HCT116 (cell line): ENCODE measurements at regions not wholly inside any gene's neighbourhood (a gene's known extent, or its start where the extent isn't known, plus 50 kb on each side); places are given as distances from the start of the nearest gene placed in this dataset.

Source experiments
- CEBPB ChIP-seq: IDR thresholded peaks from 2 replicates; pipeline ENCODE4 v1.6.1; 2012; ENCODE audit warnings: low read depth
- CTCF ChIP-seq, 3 experiments: fragments of 200-600 bp in 1 of 3; sonication (generic) in 1 of 3; IDR thresholded peaks in 2 of 3; conservative IDR thresholded peaks in 1 of 3; 2 replicates each; pipeline ENCODE4 v1.5.1; 2012 to 2017; ENCODE audit warnings: low read depth in 2 of 3, low read length in 2 of 3, antibody characterized with exemption in 1 of 3, borderline replicate concordance in 1 of 3, control low read depth in 1 of 3, mild to moderate bottlenecking in 1 of 3, mixed read lengths in 1 of 3, mixed run types in 1 of 3, moderate library complexity in 1 of 3; ENCODE audit not compliant: insufficient read depth in 1 of 3
- EZH2 ChIP-seq: fragments of 200-600 bp; sonication (generic); IDR thresholded peaks from 2 replicates; pipeline ENCODE4 v1.6.1; 2017; ENCODE audit warnings: antibody characterized with exemption, mixed run types
- EZH2phosphoT487 ChIP-seq: fragments of 200-600 bp; IDR thresholded peaks from 2 replicates; pipeline ENCODE4 v1.6.1; 2018; ENCODE audit warnings: antibody characterized with exemption, borderline replicate concordance
- JUND ChIP-seq: IDR thresholded peaks from 2 replicates; pipeline ENCODE4 v1.6.1; 2012
- POLR2A ChIP-seq: IDR thresholded peaks from 2 replicates; pipeline ENCODE4 v1.7.0; 2011; ENCODE audit warnings: borderline replicate concordance; ENCODE audit not compliant: insufficient read depth, insufficient read length; ENCODE audit errors: extremely low read depth
- POLR2AphosphoS5 ChIP-seq: IDR thresholded peaks from 2 replicates; pipeline ENCODE4 v1.6.1; 2011; ENCODE audit warnings: mild to moderate bottlenecking, low read depth, low read length, moderate library complexity
- RAD21 ChIP-seq: IDR thresholded peaks from 2 replicates; pipeline ENCODE4 v1.6.1; 2012; ENCODE audit warnings: low read depth, mild to moderate bottlenecking
- REST ChIP-seq: IDR thresholded peaks from 2 replicates; pipeline ENCODE4 v1.6.1; 2012; ENCODE audit warnings: low read depth
- YY1 ChIP-seq: IDR thresholded peaks from 2 replicates; pipeline ENCODE4 v1.6.1; 2011; ENCODE audit warnings: low read length, low read depth, moderate library complexity, mild to moderate bottlenecking; ENCODE audit not compliant: insufficient replicate concordance; ENCODE audit errors: extremely low read depth
- ZNF274 ChIP-seq: fragments of 200-500 bp; sonication (Bioruptor generic); IDR thresholded peaks from 2 replicates; pipeline ENCODE4 v1.6.1; 2014; ENCODE audit warnings: mild to moderate bottlenecking, low read depth, low read length, inconsistent platforms
- TF ChIP-seq, protein P1 (sequence below): IDR thresholded peaks from 2 replicates; pipeline ENCODE4 v1.6.1; 2012
- TF ChIP-seq, protein P2 (sequence below): IDR thresholded peaks from 2 replicates; pipeline ENCODE4 v1.6.1; 2012

- no peak for TF ChIP-seq EZH2
- no peak for TF ChIP-seq CTCF (IDR thresholded peaks at IDR 0.05 in 2 of 3, conservative IDR thresholded peaks at IDR 0.05 in 1 of 3; ENCODE audit: borderline replicate concordance in 1 of 3, insufficient read depth in 1 of 3, low read depth in 2 of 3, low read length in 2 of 3)
- no peak for TF ChIP-seq YY1
- TF ChIP-seq POLR2A: no peak
- TF ChIP-seq POLR2AphosphoS5: no peak
- TF ChIP-seq REST: no peak
- no peak for TF ChIP-seq EZH2phosphoT487
- no peak for TF ChIP-seq JUND
- TF ChIP-seq CEBPB: no peak
- TF ChIP-seq, protein P1, sequence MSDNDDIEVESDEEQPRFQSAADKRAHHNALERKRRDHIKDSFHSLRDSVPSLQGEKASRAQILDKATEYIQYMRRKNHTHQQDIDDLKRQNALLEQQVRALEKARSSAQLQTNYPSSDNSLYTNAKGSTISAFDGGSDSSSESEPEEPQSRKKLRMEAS: no peak
- TF ChIP-seq ZNF274: no peak
- TF ChIP-seq, protein P2, sequence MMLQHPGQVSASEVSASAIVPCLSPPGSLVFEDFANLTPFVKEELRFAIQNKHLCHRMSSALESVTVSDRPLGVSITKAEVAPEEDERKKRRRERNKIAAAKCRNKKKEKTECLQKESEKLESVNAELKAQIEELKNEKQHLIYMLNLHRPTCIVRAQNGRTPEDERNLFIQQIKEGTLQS: no peak
- TF ChIP-seq RAD21: no peak
These were observed 188.4 kb downstream of the SATB1 start for GRCh38 chr3:18236726-18237125.
